GM23338 (cell line): ENCODE measurements at regions not wholly inside any gene's neighbourhood (a gene's known extent, or its start where the extent isn't known, plus 50 kb on each side); places are given as distances from the start of the nearest gene placed in this dataset.

Experiments
- ATAC-seq: fragments of 200-7000 bp; cut with Tn5 transposase; 3 replicates; pipeline ENCODE4 v1.9.1; 2020
- DNase-seq: peaks from one replicate; pipeline ENCODE4 v3.0.0-alpha.2; 2015; ENCODE audit warnings: low spot score
- H2AFZ ChIP-seq: fragments of 200-600 bp; sonication (generic); 2 replicates; pipeline ENCODE4 v1.8.0; 2016; ENCODE audit warnings: antibody characterized with exemption, mild to moderate bottlenecking, moderate library complexity
- H3F3A ChIP-seq: fragments of 200-600 bp; sonication (generic); replicated peaks from 2 replicates; pipeline ENCODE4 v1.8.0; 2017; ENCODE audit warnings: antibody characterized with exemption, mixed run types, low read depth
- H3K27ac ChIP-seq: fragments of 200-600 bp; sonication (generic); 2 replicates; pipeline ENCODE4 v1.6.1; 2016; ENCODE audit warnings: low read depth
- H3K27me3 ChIP-seq: fragments of 200-600 bp; sonication (generic); 2 replicates; pipeline ENCODE4 v1.8.0; 2016; ENCODE audit warnings: mild to moderate bottlenecking, mixed run types, moderate library complexity; ENCODE audit not compliant: insufficient read depth
- H3K36me3 ChIP-seq: fragments of 200-600 bp; sonication (generic); 2 replicates; pipeline ENCODE4 v1.8.0; 2016; ENCODE audit warnings: mild to moderate bottlenecking; ENCODE audit not compliant: insufficient read depth
- H3K4me1 ChIP-seq: fragments of 200-600 bp; sonication (generic); 2 replicates; pipeline ENCODE4 v1.8.0; 2016; ENCODE audit warnings: mild to moderate bottlenecking, moderate library complexity; ENCODE audit not compliant: insufficient read depth
- H3K4me2 ChIP-seq: fragments of 200-600 bp; sonication (generic); 2 replicates; pipeline ENCODE4 v1.7.1; 2017; ENCODE audit warnings: mixed run types
- H3K4me3 ChIP-seq: fragments of 200-600 bp; sonication (generic); 2 replicates; pipeline ENCODE4 v1.6.1; 2016; ENCODE audit warnings: mixed run types
- H3K79me2 ChIP-seq: fragments of 200-600 bp; sonication (generic); replicated peaks from 2 replicates; pipeline ENCODE4 v1.8.0; 2017; ENCODE audit warnings: mild to moderate bottlenecking; ENCODE audit not compliant: insufficient read depth
- H3K9me2 ChIP-seq: fragments of 200-600 bp; sonication (generic); 2 replicates; pipeline ENCODE4 v1.8.0; 2017; ENCODE audit not compliant: insufficient read depth
- H4K20me1 ChIP-seq: fragments of 200-600 bp; sonication (generic); replicated peaks from 2 replicates; pipeline ENCODE4 v1.8.0; 2017; ENCODE audit warnings: mild to moderate bottlenecking; ENCODE audit not compliant: insufficient read depth
- H3K27ac Mint-ChIP-seq: 2 replicates; pipeline ENCODE4 v1.8.0; 2020; ENCODE audit warnings: inconsistent platforms, mild to moderate bottlenecking, moderate library complexity, mixed read lengths
- H3K27me3 Mint-ChIP-seq: 3 replicates; pipeline ENCODE4 v1.8.0; 2022; ENCODE audit warnings: low read depth, mild to moderate bottlenecking, moderate library complexity, mixed read lengths, inconsistent platforms; ENCODE audit not compliant: insufficient read depth, poor library complexity
- H3K36me3 Mint-ChIP-seq: 3 replicates; pipeline ENCODE4 v1.8.0; 2021; ENCODE audit warnings: low read depth, mild to moderate bottlenecking, inconsistent platforms, moderate library complexity, mixed read lengths
- H3K4me1 Mint-ChIP-seq: 3 replicates; pipeline ENCODE4 v1.8.0; 2020; ENCODE audit warnings: mild to moderate bottlenecking, inconsistent platforms, mixed read lengths
- H3K4me3 Mint-ChIP-seq: 3 replicates; pipeline ENCODE4 v1.8.0; 2021; ENCODE audit warnings: moderate library complexity, mild to moderate bottlenecking, inconsistent platforms, mixed read lengths
- H3K9me3 Mint-ChIP-seq: 3 replicates; pipeline ENCODE4 v1.8.0; 2020; ENCODE audit warnings: moderate library complexity, mild to moderate bottlenecking, inconsistent platforms, mixed read lengths
- CREB1 ChIP-seq: fragments of 250-450 bp; sonication (Bioruptor Pico); IDR thresholded peaks from 2 replicates; pipeline ENCODE4 v1.5.0; 2020; ENCODE audit warnings: low read depth, mild to moderate bottlenecking, moderate library complexity
- ETS1 ChIP-seq: IDR thresholded peaks from 2 replicates; pipeline ENCODE4 v1.6.1; 2016; ENCODE audit warnings: antibody characterized with exemption
- EZH2 ChIP-seq: fragments of 200-600 bp; sonication (generic); IDR thresholded peaks from one replicate; pipeline ENCODE4 v1.8.0; 2017; ENCODE audit warnings: antibody characterized with exemption, mild to moderate bottlenecking, low read depth; ENCODE audit not compliant: unreplicated experiment
- EZH2phosphoT487 ChIP-seq: fragments of 200-600 bp; sonication (generic); IDR thresholded peaks from one replicate; pipeline ENCODE4 v1.8.1; 2018; ENCODE audit warnings: antibody characterized with exemption; ENCODE audit not compliant: unreplicated experiment
- JUNB ChIP-seq: IDR thresholded peaks from one replicate; pipeline ENCODE4 v1.6.1; 2016; ENCODE audit warnings: antibody characterized with exemption; ENCODE audit not compliant: unreplicated experiment
- NANOG ChIP-seq: IDR thresholded peaks from 2 replicates; pipeline ENCODE4 v1.6.1; 2016; ENCODE audit warnings: antibody characterized with exemption, borderline replicate concordance
- POLR2AphosphoS5 ChIP-seq: IDR thresholded peaks from 2 replicates; pipeline ENCODE4 v1.6.1; 2016; ENCODE audit warnings: antibody characterized with exemption, low read depth
- STAT1 ChIP-seq: IDR thresholded peaks from one replicate; pipeline ENCODE4 v1.6.1; 2016; ENCODE audit warnings: antibody characterized with exemption; ENCODE audit not compliant: unreplicated experiment
- ZNF114 ChIP-seq: fragments of 250-450 bp; sonication (Bioruptor Pico); IDR thresholded peaks from 2 replicates; pipeline ENCODE4 v1.5.0; 2020; ENCODE audit warnings: mild to moderate bottlenecking, moderate library complexity
- ZNF331 ChIP-seq: fragments of 250-450 bp; sonication (Bioruptor Pico); IDR thresholded peaks from 2 replicates; pipeline ENCODE4 v1.5.0; 2020; ENCODE audit warnings: low read depth, mild to moderate bottlenecking, moderate library complexity
- ZNF462 ChIP-seq: fragments of 250-450 bp; sonication (Bioruptor Pico); IDR thresholded peaks from 2 replicates; pipeline ENCODE4 v1.5.0; 2020; ENCODE audit warnings: mild to moderate bottlenecking, moderate library complexity
- TF ChIP-seq, protein P1 (sequence below): IDR thresholded peaks from one replicate; pipeline ENCODE4 v1.6.1; 2018; ENCODE audit warnings: antibody characterized with exemption; ENCODE audit not compliant: unreplicated experiment
- TF ChIP-seq, protein P2 (sequence below), 2 experiments: fragments of 200-600 bp in 1 of 2; sonication (generic) in 1 of 2; conservative IDR thresholded peaks; 2 replicates each; pipeline versions ENCODE4 v1.5.1 to v1.6.1; 2016 to 2017; ENCODE audit warnings: antibody characterized with exemption in 2 of 2, low read depth in 2 of 2, mild to moderate bottlenecking in 2 of 2, moderate library complexity in 1 of 2

DNA sequence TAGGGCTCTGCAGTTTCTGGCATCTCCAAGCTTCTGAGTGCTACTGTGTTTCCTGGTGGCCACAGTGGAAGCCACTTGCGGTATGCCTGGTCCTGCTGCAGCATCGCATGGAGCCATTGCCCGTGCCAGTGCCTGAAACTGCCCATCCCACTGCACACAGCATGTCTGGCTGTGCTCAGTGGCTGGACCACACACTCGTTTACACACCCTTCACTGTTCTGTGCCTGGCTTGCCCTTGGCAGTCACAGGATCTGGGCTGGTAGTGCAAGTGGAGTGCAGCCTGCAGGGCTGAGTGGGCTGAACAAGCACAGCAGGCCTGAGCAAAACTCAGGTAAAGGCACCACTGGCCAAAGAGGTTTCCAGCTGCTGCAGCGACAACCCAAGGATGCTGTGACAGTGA lies 600.0 kb downstream of the SI start:
- no peaks in the 10 kb centered on the region for H3K27me3 Mint-ChIP-seq
- H3K36me3 Mint-ChIP-seq, result no peaks in the 10 kb centered on the region
- H3K27ac ChIP-seq, result no peak overlapping the region
- no peaks in the 10 kb centered on the region for H4K20me1 ChIP-seq
- no peaks in the 10 kb centered on the region for H3F3A ChIP-seq
- no peaks in the 10 kb centered on the region for H3K4me1 Mint-ChIP-seq
- H3K9me3 Mint-ChIP-seq, result no peaks in the 10 kb centered on the region
- no peak overlapping the region for H3K4me2 ChIP-seq
- H3K27me3 ChIP-seq, result no peaks in the 10 kb centered on the region
- TF ChIP-seq JUNB, result no peak
- TF ChIP-seq ZNF462 (CRISPR knock-in tag), result no peak
- no peak for TF ChIP-seq CREB1 (CRISPR knock-in tag)
- TF ChIP-seq EZH2phosphoT487, result no peak
- TF ChIP-seq, protein P1, sequence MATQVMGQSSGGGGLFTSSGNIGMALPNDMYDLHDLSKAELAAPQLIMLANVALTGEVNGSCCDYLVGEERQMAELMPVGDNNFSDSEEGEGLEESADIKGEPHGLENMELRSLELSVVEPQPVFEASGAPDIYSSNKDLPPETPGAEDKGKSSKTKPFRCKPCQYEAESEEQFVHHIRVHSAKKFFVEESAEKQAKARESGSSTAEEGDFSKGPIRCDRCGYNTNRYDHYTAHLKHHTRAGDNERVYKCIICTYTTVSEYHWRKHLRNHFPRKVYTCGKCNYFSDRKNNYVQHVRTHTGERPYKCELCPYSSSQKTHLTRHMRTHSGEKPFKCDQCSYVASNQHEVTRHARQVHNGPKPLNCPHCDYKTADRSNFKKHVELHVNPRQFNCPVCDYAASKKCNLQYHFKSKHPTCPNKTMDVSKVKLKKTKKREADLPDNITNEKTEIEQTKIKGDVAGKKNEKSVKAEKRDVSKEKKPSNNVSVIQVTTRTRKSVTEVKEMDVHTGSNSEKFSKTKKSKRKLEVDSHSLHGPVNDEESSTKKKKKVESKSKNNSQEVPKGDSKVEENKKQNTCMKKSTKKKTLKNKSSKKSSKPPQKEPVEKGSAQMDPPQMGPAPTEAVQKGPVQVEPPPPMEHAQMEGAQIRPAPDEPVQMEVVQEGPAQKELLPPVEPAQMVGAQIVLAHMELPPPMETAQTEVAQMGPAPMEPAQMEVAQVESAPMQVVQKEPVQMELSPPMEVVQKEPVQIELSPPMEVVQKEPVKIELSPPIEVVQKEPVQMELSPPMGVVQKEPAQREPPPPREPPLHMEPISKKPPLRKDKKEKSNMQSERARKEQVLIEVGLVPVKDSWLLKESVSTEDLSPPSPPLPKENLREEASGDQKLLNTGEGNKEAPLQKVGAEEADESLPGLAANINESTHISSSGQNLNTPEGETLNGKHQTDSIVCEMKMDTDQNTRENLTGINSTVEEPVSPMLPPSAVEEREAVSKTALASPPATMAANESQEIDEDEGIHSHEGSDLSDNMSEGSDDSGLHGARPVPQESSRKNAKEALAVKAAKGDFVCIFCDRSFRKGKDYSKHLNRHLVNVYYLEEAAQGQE, result no peak
- no peak for TF ChIP-seq EZH2
- no peak for TF ChIP-seq ZNF331
- TF ChIP-seq STAT1, result no peak
- no peak for TF ChIP-seq ETS1
- TF ChIP-seq NANOG, result no peak
- no peak for TF ChIP-seq ZNF114 (CRISPR knock-in tag)
- TF ChIP-seq POLR2AphosphoS5, result no peak
- TF ChIP-seq, protein P2, sequence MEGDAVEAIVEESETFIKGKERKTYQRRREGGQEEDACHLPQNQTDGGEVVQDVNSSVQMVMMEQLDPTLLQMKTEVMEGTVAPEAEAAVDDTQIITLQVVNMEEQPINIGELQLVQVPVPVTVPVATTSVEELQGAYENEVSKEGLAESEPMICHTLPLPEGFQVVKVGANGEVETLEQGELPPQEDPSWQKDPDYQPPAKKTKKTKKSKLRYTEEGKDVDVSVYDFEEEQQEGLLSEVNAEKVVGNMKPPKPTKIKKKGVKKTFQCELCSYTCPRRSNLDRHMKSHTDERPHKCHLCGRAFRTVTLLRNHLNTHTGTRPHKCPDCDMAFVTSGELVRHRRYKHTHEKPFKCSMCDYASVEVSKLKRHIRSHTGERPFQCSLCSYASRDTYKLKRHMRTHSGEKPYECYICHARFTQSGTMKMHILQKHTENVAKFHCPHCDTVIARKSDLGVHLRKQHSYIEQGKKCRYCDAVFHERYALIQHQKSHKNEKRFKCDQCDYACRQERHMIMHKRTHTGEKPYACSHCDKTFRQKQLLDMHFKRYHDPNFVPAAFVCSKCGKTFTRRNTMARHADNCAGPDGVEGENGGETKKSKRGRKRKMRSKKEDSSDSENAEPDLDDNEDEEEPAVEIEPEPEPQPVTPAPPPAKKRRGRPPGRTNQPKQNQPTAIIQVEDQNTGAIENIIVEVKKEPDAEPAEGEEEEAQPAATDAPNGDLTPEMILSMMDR (conservative IDR thresholded peaks at IDR 0.05; ENCODE audit: low read depth in 2 of 2), result no peak
- no peaks in the 10 kb centered on the region for H3K4me1 ChIP-seq
- no peak overlapping the region for H2AFZ ChIP-seq
- DNase-seq, result no peak
- H3K4me3 Mint-ChIP-seq, result no peak overlapping the region
- no peaks in the 10 kb centered on the region for H3K79me2 ChIP-seq
- ATAC-seq, result no peak
- no peaks in the 10 kb centered on the region for H3K36me3 ChIP-seq
- no peaks in the 10 kb centered on the region for H3K9me2 ChIP-seq
- H3K27ac Mint-ChIP-seq, result no peak overlapping the region
- H3K4me3 ChIP-seq, result no peak overlapping the region
